B cell (primary cell): ENCODE measurements at regions not wholly inside any gene's neighbourhood (a gene's known extent, or its start where the extent isn't known, plus 50 kb on each side); places are given as distances from the start of the nearest gene placed in this dataset.

Source experiments
- CTCF ChIP-seq: fragments of 200-600 bp; IDR thresholded peaks from one replicate; pipeline ENCODE4 v1.8.0; 2022; ENCODE audit warnings: antibody characterized with exemption, mild to moderate bottlenecking
- EZH2 ChIP-seq: IDR thresholded peaks from 2 replicates; pipeline ENCODE4 v1.6.1; 2012; ENCODE audit warnings: borderline replicate concordance, low read depth, mild to moderate bottlenecking, moderate library complexity, low read length; ENCODE audit not compliant: insufficient read depth, poor library complexity, severe bottlenecking

- TF ChIP-seq EZH2 = no peak
- TF ChIP-seq CTCF = no peak
Measured at GRCh38 chr16:72442385-72443158, 270.6 kb upstream of the PMFBP1 start.
